LNCaP clone FGC (cell line): ENCODE measurements at regions not wholly inside any gene's neighbourhood (a gene's known extent, or its start where the extent isn't known, plus 50 kb on each side); places are given as distances from the start of the nearest gene placed in this dataset.

Experiments used
- DNase-seq: peaks from one replicate; pipeline ENCODE4 v3.0.0-alpha.2; 2011; ENCODE audit warnings: low read depth
- H3K4me3 ChIP-seq: 2 replicates; pipeline ENCODE4 v1.5.1; 2011; ENCODE audit warnings: mild to moderate bottlenecking, low read depth, low read length, control low read depth
- TF ChIP-seq, protein P1 (sequence below): IDR thresholded peaks from 2 replicates; pipeline ENCODE4 v1.5.1; 2012; ENCODE audit warnings: mild to moderate bottlenecking; ENCODE audit not compliant: control insufficient read depth, insufficient read depth; ENCODE audit errors: extremely low read depth

- DNase-seq: no peak
- TF ChIP-seq, protein P1, sequence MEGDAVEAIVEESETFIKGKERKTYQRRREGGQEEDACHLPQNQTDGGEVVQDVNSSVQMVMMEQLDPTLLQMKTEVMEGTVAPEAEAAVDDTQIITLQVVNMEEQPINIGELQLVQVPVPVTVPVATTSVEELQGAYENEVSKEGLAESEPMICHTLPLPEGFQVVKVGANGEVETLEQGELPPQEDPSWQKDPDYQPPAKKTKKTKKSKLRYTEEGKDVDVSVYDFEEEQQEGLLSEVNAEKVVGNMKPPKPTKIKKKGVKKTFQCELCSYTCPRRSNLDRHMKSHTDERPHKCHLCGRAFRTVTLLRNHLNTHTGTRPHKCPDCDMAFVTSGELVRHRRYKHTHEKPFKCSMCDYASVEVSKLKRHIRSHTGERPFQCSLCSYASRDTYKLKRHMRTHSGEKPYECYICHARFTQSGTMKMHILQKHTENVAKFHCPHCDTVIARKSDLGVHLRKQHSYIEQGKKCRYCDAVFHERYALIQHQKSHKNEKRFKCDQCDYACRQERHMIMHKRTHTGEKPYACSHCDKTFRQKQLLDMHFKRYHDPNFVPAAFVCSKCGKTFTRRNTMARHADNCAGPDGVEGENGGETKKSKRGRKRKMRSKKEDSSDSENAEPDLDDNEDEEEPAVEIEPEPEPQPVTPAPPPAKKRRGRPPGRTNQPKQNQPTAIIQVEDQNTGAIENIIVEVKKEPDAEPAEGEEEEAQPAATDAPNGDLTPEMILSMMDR: no peak
- H3K4me3 ChIP-seq: no peak overlapping the region
Measured at GRCh38 chr18:41146301-41146700, 808.7 kb upstream of the PIK3C3 start.

DNA sequence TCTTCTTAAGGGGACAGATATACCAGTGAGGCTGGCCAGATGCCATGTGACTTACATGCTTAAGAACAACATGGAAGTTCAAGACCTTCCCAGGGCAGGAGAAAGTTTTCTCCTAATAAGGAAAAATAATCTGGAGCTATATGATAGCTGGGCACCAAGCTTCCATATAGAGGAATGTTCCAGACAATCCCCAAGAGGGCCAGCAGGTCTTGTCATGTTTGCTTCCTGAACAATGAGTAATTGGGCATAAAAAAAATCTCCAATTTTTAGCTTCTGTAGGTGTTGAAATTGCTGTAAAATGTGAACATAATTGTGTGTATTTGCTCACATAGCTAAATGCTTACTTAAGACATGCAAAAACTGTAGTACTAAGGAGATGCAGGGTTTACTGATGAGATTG is 809.5 kb upstream of the PIK3C3 start:
- TF ChIP-seq, protein P1: no peak
- DNase-seq: no peak
- no peak overlapping the region for H3K4me3 ChIP-seq

- no peak overlapping the region for H3K4me3 ChIP-seq
- TF ChIP-seq, protein P1: no peak
- DNase-seq: no peak
Measured at GRCh38 chr18:41144441-41144840, 810.6 kb upstream of the PIK3C3 start.

GRCh38 chr18:41140506-41140905 is 814.5 kb upstream of the PIK3C3 start:
- no peak for DNase-seq
- TF ChIP-seq, protein P1: no peak
- no peak overlapping the region for H3K4me3 ChIP-seq

GRCh38 chr18:41135146-41135545 is 819.9 kb upstream of the PIK3C3 start:
- no peak overlapping the region for H3K4me3 ChIP-seq
- TF ChIP-seq, protein P1: no peak
- DNase-seq: no peak

DNA sequence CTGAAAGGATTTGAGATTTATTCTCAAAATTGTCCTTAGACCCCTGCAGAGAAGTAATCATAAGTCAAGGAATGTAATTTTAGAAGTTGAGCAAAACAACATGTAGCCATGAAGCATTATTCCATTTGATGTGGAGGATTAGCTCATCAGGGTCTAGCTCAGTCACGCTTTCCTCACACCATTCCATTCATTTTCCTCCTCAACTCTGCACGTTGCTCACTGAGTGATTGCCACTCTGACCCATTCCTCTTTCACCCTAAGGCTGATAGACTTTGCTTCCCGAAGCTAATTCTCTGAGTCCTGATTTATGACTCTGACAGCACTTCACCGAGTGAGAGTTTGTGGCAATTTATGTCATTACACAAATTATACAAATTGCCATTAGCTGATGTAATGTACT is 820.6 kb upstream of the PIK3C3 start:
- TF ChIP-seq, protein P1: no peak
- no peak for DNase-seq
- H3K4me3 ChIP-seq: no peak overlapping the region

GRCh38 chr18:41131050-41131449 is 824.0 kb upstream of the PIK3C3 start:
- no peak overlapping the region for H3K4me3 ChIP-seq
- DNase-seq: no peak
- TF ChIP-seq, protein P1: no peak
